ENCODE measurements at regions not wholly inside any gene's neighbourhood (a gene's known extent, or its start where the extent isn't known, plus 50 kb on each side); places are given as distances from the start of the nearest gene placed in this dataset.

DNA sequence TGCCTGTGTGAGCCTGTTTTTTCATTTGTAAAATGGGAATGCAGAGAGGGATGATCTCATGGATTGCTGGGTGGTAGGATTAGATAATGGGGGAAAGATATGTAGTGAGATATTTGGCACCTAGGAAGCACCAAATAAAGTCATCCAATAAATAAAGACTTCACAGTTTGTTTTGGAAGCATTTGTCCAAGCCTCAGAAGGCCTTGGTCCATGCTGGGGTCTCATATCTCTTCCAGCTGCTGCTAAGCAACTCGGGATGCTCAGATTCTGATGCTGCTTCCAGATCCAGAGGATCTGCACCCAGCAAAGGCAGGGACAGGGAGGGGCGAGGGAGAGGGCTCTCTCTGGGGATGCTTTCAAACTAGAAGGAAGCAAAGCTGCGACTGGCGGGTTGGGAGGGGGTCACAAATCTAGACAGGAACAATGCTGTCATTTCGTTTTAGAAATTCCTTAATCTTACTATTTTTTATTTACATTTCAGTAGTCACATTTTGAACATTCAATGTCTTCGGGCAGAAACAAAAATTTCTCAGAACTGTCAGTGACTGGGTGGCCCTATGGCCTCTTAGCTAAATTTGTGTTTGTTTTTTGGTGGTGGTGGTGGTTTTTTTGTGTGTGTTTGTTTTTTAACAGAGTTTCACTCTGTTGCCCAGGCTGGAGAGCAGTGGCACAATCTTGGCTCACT lies 114.9 kb upstream of the CDH5 start:
- no peak for TF ChIP-seq EZH2 (IDR thresholded peaks at IDR 0.05; ENCODE audit: low read depth, low read length, severe bottlenecking)
- no peak for TF ChIP-seq EGR1 (IDR thresholded peaks at IDR 0.05; ENCODE audit: borderline replicate concordance, low read depth, low read length)
- TF ChIP-seq JUND (IDR thresholded peaks at IDR 0.05; ENCODE audit: low read length) = no peak

All from H1 (cell line).